Smooth muscle cell (in vitro differentiated cells): ENCODE measurements at regions not wholly inside any gene's neighbourhood (a gene's known extent, or its start where the extent isn't known, plus 50 kb on each side); places are given as distances from the start of the nearest gene placed in this dataset.

Experiments
- DNase-seq: peaks from one replicate; lab custom pipeline; 2025; ENCODE audit not compliant: unreplicated experiment; lab: John Stamatoyannopoulos, UW
- H2AFZ ChIP-seq: fragments of 200-600 bp; sonication (generic); 2 replicates; pipeline ENCODE4 v1.6.0; 2016; ENCODE audit warnings: antibody characterized with exemption, low read depth, mild to moderate bottlenecking
- H3F3A ChIP-seq: fragments of 200-600 bp; sonication (generic); 2 replicates; pipeline ENCODE4 v1.6.0; 2017; ENCODE audit warnings: antibody characterized with exemption, low read depth
- H3K27ac ChIP-seq: fragments of 200-600 bp; sonication (generic); 2 replicates; pipeline ENCODE4 v1.5.1; 2016; ENCODE audit warnings: low read depth, mild to moderate bottlenecking
- H3K27me3 ChIP-seq: fragments of 200-600 bp; sonication (generic); 2 replicates; pipeline ENCODE4 v1.6.1; 2016; ENCODE audit warnings: low read depth, mild to moderate bottlenecking
- H3K36me3 ChIP-seq: fragments of 200-600 bp; sonication (generic); 2 replicates; pipeline ENCODE4 v1.5.1; 2016; ENCODE audit warnings: low read depth
- H3K4me1 ChIP-seq: fragments of 200-600 bp; sonication (generic); 2 replicates; pipeline ENCODE4 v1.5.1; 2016; ENCODE audit warnings: low read depth
- H3K4me2 ChIP-seq: fragments of 200-600 bp; sonication (generic); 2 replicates; pipeline ENCODE4 v1.6.0; 2016; ENCODE audit warnings: mild to moderate bottlenecking
- H3K4me3 ChIP-seq: fragments of 200-600 bp; sonication (generic); 2 replicates; pipeline ENCODE4 v1.5.1; 2016; ENCODE audit warnings: mild to moderate bottlenecking
- H3K79me2 ChIP-seq: fragments of 200-600 bp; sonication (generic); 2 replicates; pipeline ENCODE4 v1.6.0; 2016; ENCODE audit warnings: low read depth, mild to moderate bottlenecking
- H3K9ac ChIP-seq: fragments of 200-600 bp; sonication (generic); 2 replicates; pipeline ENCODE4 v1.6.0; 2016; ENCODE audit warnings: low read depth
- H3K9me3 ChIP-seq: fragments of 200-600 bp; sonication (generic); replicated peaks from 2 replicates; pipeline ENCODE4 v1.5.1; 2016; ENCODE audit warnings: low read depth
- H4K20me1 ChIP-seq: fragments of 200-600 bp; sonication (generic); 2 replicates; pipeline ENCODE4 v1.6.0; 2016; ENCODE audit warnings: low read depth
- WGBS: methylation state at CpG from one replicate; pipeline ENCODE4 v1.1.7; 2016; ENCODE audit warnings: low lambda C conversion rate; 5-methylcytosine and 5-hydroxymethylcytosine counted together
- TF ChIP-seq, protein P1 (sequence below): fragments of 200-600 bp; sonication (generic); IDR thresholded peaks from 2 replicates; pipeline ENCODE4 v1.5.1; 2017; ENCODE audit warnings: borderline replicate concordance, mild to moderate bottlenecking, antibody characterized with exemption; ENCODE audit not compliant: insufficient read depth, poor library complexity, severe bottlenecking

DNA sequence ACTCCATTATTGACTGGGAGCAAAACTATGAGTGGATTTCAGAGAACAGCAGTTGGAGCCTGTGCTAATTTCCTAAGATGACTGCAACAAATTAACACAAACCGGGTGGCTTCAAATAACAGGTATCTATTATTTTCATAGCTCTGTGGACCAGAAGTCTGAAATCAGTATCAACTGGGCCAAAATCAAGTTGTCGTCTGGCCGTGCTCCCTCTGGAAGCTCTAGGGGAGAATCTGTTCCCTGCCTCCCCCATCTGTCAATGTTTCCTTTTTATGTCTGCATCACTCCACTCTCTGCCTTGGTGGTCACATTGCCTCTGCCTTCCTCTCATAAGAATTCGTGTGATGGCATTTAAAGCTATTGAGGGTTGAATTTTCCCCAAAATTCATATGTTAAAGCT lies 269.8 kb downstream of the TMX3 start:
- H3K79me2 ChIP-seq = no peaks in the 10 kb centered on the region
- no peaks in the 10 kb centered on the region for H3K36me3 ChIP-seq
- peaks cover 6% of the 10 kb centered on the region for H3K4me1 ChIP-seq
- H2AFZ ChIP-seq = no peak overlapping the region
- TF ChIP-seq, protein P1, sequence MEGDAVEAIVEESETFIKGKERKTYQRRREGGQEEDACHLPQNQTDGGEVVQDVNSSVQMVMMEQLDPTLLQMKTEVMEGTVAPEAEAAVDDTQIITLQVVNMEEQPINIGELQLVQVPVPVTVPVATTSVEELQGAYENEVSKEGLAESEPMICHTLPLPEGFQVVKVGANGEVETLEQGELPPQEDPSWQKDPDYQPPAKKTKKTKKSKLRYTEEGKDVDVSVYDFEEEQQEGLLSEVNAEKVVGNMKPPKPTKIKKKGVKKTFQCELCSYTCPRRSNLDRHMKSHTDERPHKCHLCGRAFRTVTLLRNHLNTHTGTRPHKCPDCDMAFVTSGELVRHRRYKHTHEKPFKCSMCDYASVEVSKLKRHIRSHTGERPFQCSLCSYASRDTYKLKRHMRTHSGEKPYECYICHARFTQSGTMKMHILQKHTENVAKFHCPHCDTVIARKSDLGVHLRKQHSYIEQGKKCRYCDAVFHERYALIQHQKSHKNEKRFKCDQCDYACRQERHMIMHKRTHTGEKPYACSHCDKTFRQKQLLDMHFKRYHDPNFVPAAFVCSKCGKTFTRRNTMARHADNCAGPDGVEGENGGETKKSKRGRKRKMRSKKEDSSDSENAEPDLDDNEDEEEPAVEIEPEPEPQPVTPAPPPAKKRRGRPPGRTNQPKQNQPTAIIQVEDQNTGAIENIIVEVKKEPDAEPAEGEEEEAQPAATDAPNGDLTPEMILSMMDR = no peak
- no peak overlapping the region for H3K9ac ChIP-seq
- 94% methylated on average over 4 of the region's 4 CpGs for WGBS
- no peak overlapping the region for H3K27ac ChIP-seq
- H3K9me3 ChIP-seq = no peaks in the 10 kb centered on the region
- no peak for DNase-seq
- H3F3A ChIP-seq = peaks cover 4% of the 10 kb centered on the region
- H3K4me3 ChIP-seq = no peak overlapping the region
- H4K20me1 ChIP-seq = no peaks in the 10 kb centered on the region
- H3K27me3 ChIP-seq = no peaks in the 10 kb centered on the region
- no peak overlapping the region for H3K4me2 ChIP-seq

DNA sequence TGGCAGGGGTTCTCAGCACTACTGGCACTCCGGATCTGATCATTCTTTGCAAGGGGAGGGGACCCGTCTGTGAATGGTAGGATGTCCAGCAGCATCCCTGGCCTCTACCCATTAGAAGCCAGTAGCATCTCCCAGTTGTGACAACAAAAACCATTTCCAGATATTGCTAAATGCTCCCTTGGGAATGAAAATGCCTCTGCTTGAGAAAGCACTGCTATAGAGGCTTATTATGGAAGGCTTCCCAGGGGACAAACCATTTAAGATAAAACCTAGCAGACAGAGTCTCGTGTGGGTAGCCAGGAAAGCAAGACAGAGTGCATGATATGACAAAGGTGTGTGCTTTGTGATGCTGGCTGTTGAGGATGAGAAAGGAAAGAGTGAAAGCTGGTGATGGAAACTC lies 273.7 kb downstream of the TMX3 start:
- Histone ChIP-seq H3K36me3 (no peaks in the 10 kb centered on the region), H3K4me1 (peaks cover 11% of the 10 kb centered on the region), H3K4me3 (no peak overlapping the region), H3F3A (no peaks in the 10 kb centered on the region), H3K9me3 (no peaks in the 10 kb centered on the region), H3K9ac (no peak overlapping the region), H3K27me3 (no peaks in the 10 kb centered on the region), H4K20me1 (no peaks in the 10 kb centered on the region), H2AFZ (no peak overlapping the region), H3K27ac (no peak overlapping the region), H3K4me2 (no peak overlapping the region), H3K79me2 (no peaks in the 10 kb centered on the region)
- TF ChIP-seq, protein P1 = no peak
- DNase-seq = no peak
- 82% methylated on average over 3 of the region's 3 CpGs for WGBS

DNA sequence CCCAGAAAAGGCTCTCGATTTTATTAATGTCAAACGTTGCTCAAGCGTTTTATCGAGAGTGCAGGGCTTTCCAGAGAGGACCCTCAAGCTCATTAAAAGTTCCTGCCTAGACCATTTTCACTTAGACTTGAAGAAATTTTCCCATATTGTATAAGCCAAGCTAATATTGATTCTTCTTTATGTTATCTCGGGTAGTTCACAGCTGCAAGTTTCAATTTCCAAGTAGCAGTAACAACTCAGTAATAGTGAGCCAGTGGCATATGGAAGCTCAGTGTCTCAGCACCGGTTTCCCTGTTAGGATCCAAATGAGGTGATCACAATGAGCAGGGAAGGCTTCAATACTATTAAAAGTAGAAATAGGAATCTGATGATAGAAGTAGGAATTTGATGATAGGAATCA lies 274.5 kb downstream of the TMX3 start:
- no peak for DNase-seq
- no peak overlapping the region for H3K27ac ChIP-seq
- no peaks in the 10 kb centered on the region for H3K79me2 ChIP-seq
- H3K4me1 ChIP-seq = peaks cover 11% of the 10 kb centered on the region
- H3F3A ChIP-seq = no peaks in the 10 kb centered on the region
- WGBS = 93% methylated on average over 6 of the region's 6 CpGs
- H3K4me3 ChIP-seq = no peak overlapping the region
- no peaks in the 10 kb centered on the region for H3K27me3 ChIP-seq
- no peak overlapping the region for H3K9ac ChIP-seq
- TF ChIP-seq, protein P1 = no peak
- H4K20me1 ChIP-seq = no peaks in the 10 kb centered on the region
- H3K36me3 ChIP-seq = no peaks in the 10 kb centered on the region
- H3K9me3 ChIP-seq = no peaks in the 10 kb centered on the region
- H3K4me2 ChIP-seq = no peak overlapping the region
- no peak overlapping the region for H2AFZ ChIP-seq

DNA sequence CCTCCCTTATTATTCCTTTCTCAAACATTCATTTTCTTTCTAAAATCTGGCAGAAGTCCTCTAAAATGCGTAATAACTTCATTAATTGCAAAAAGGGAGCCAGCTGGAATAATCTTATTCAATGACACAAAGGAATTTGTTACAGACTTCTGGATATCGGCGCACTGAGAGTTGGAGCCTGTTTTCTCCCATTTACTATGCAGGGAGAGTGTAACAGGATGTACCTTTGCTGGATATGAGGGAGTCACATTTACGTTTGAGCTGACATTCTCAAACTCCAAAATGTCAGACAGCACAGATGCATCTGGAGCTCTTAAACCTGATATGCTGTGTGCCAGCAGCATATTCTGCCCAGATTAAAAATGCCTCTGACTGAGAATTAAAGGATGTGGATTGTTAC lies 275.3 kb downstream of the TMX3 start:
- Histone ChIP-seq H3K36me3 (no peaks in the 10 kb centered on the region), H3K4me1 (peaks cover 11% of the 10 kb centered on the region), H2AFZ (peak overlapping the region; percentile 70), H3F3A (no peaks in the 10 kb centered on the region), H3K27ac (peak overlapping the region; percentile 89), H3K27me3 (no peaks in the 10 kb centered on the region), H3K9me3 (no peaks in the 10 kb centered on the region), H3K79me2 (no peaks in the 10 kb centered on the region), H3K4me2 (peak overlapping the region; percentile 55), H3K4me3 (no peak overlapping the region), H4K20me1 (no peaks in the 10 kb centered on the region), H3K9ac (peak overlapping the region; percentile 46)
- TF ChIP-seq, protein P1 = no peak
- DNase-seq = no peak
- 83% methylated on average over 4 of the region's 4 CpGs for WGBS
